Activated CD8-positive, alpha-beta memory T cell treated with anti-CD3 and anti-CD28 coated beads, Interleukin-2, amount 10 ng/mL, durations not matched to agents 7 days and 5 days (primary cell): ENCODE measurements at regions not wholly inside any gene's neighbourhood (a gene's known extent, or its start where the extent isn't known, plus 50 kb on each side); places are given as distances from the start of the nearest gene placed in this dataset.

ENCODE experiments used
- ATAC-seq: fragments of 150-1000 bp; cut with Tn5 transposase; one replicate; pipeline ENCODE4 v1.10.0; 2021; ENCODE audit warnings: moderate library complexity
- CTCF ChIA-PET: fragments of 350-600 bp; sonication (Branson Sonifier 250); formaldehyde crosslinking; loops from one replicate; lab custom pipeline; 2021; ENCODE audit warnings: antibody characterized with exemption; lab: Charles Lee
- DNase-seq: peaks from one replicate; pipeline ENCODE4 v3.0.0-alpha.2; 2020
- H3K27ac Mint-ChIP-seq: one replicate; pipeline ENCODE4 v1.8.0; 2021; ENCODE audit warnings: mild to moderate bottlenecking, mixed read lengths
- H3K27me3 Mint-ChIP-seq: one replicate; pipeline ENCODE4 v1.8.0; 2021; ENCODE audit warnings: mixed read lengths
- H3K36me3 Mint-ChIP-seq: one replicate; pipeline ENCODE4 v1.8.0; 2021; ENCODE audit warnings: mild to moderate bottlenecking, mixed read lengths
- H3K4me1 Mint-ChIP-seq: one replicate; pipeline ENCODE4 v1.8.0; 2021; ENCODE audit warnings: mixed read lengths
- H3K4me3 Mint-ChIP-seq: one replicate; pipeline ENCODE4 v1.8.0; 2021; ENCODE audit warnings: mild to moderate bottlenecking, moderate library complexity, mixed read lengths
- H3K9me3 Mint-ChIP-seq: one replicate; pipeline ENCODE4 v1.8.0; 2022; ENCODE audit warnings: low read depth, mixed read lengths

GRCh38 chr3:41050144-41050543 lies 149.2 kb upstream of the CTNNB1 start:
- Mint-ChIP-seq H3K36me3 (no peaks in the 10 kb centered on the region), H3K27me3 (peaks cover 36% of the 10 kb centered on the region), H3K4me3 (no peak overlapping the region), H3K27ac (no peak overlapping the region), H3K4me1 (peaks cover 2% of the 10 kb centered on the region), H3K9me3 (peaks cover 7% of the 10 kb centered on the region)
- no peak for DNase-seq
- no peak for ATAC-seq
- CTCF ChIA-PET, result no interaction called here

DNA sequence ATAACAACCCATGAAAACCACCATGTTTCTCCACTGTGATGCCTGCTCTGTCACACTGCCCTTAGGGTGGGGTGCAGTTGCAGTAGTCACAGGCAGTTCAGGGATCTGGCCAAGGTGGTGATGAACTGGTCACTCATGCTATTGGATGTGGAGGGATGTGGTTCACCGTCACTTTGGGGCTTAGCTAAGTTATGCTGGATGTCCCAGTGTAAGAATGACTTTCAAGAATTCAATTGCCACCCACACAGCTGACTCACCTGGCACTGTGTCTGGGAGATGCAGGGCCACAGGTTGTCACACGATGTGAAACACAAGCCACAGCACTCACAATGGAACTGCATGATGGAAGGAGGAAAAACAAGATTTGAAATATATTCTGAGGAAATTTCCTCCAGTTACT lies 146.1 kb upstream of the CTNNB1 start:
- no peak overlapping the region for H3K4me3 Mint-ChIP-seq
- peak; percentile 42 for DNase-seq
- no peak for ATAC-seq
- H3K27me3 Mint-ChIP-seq, result peaks cover 16% of the 10 kb centered on the region
- H3K27ac Mint-ChIP-seq, result no peak overlapping the region
- H3K36me3 Mint-ChIP-seq, result no peaks in the 10 kb centered on the region
- peaks cover 7% of the 10 kb centered on the region for H3K9me3 Mint-ChIP-seq
- CTCF ChIA-PET, result no interaction called here
- H3K4me1 Mint-ChIP-seq, result peaks cover 2% of the 10 kb centered on the region

- no peak overlapping the region for H3K4me3 Mint-ChIP-seq
- H3K9me3 Mint-ChIP-seq, result no peaks in the 10 kb centered on the region
- CTCF ChIA-PET, result no interaction called here
- no peak overlapping the region for H3K27ac Mint-ChIP-seq
- no peaks in the 10 kb centered on the region for H3K4me1 Mint-ChIP-seq
- no peaks in the 10 kb centered on the region for H3K36me3 Mint-ChIP-seq
- ATAC-seq (no peak), DNase-seq (no peak)
- H3K27me3 Mint-ChIP-seq, result peaks cover 11% of the 10 kb centered on the region
These were observed 139.2 kb upstream of the CTNNB1 start for GRCh38 chr3:41060106-41060505.

GRCh38 chr3:41064070-41064469 lies 135.2 kb upstream of the CTNNB1 start:
- Mint-ChIP-seq H3K27me3 (peaks cover 15% of the 10 kb centered on the region), H3K27ac (no peak overlapping the region), H3K9me3 (no peaks in the 10 kb centered on the region), H3K36me3 (no peaks in the 10 kb centered on the region), H3K4me3 (no peak overlapping the region), H3K4me1 (no peaks in the 10 kb centered on the region)
- CTCF ChIA-PET, result no interaction called here
- DNase-seq (no peak), ATAC-seq (no peak)

- H3K4me3 Mint-ChIP-seq, result no peak overlapping the region
- CTCF ChIA-PET, result no interaction called here
- no peak overlapping the region for H3K27ac Mint-ChIP-seq
- no peaks in the 10 kb centered on the region for H3K36me3 Mint-ChIP-seq
- peaks cover 15% of the 10 kb centered on the region for H3K27me3 Mint-ChIP-seq
- ATAC-seq, result no peak
- H3K4me1 Mint-ChIP-seq, result no peaks in the 10 kb centered on the region
- no peak for DNase-seq
- H3K9me3 Mint-ChIP-seq, result no peaks in the 10 kb centered on the region
These were observed 134.8 kb upstream of the CTNNB1 start for GRCh38 chr3:41064526-41064925.

DNA sequence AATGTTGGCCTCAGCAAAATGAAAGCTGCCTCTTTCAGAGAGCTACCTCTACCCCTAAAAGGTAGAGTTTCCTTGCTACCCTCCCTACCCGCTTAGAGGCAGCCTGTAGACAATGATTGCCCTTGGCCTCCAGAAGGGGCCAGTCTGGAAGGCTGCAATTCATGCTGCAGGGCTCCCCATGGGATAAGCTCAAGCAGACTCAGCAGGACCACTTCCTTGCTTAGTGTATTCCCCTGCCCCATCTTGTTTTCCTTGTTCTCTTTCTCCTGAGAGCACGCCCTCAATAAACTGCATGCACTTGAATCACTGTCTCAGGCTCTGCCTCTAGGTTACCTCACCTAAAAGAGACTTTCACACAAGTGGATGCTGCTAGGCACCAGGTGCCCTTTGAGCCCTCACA lies 134.0 kb upstream of the CTNNB1 start:
- H3K4me3 Mint-ChIP-seq, result no peak overlapping the region
- CTCF ChIA-PET, result no interaction called here
- ATAC-seq (no peak), DNase-seq (no peak)
- no peaks in the 10 kb centered on the region for H3K36me3 Mint-ChIP-seq
- H3K27ac Mint-ChIP-seq, result no peak overlapping the region
- H3K9me3 Mint-ChIP-seq, result no peaks in the 10 kb centered on the region
- H3K4me1 Mint-ChIP-seq, result no peaks in the 10 kb centered on the region
- H3K27me3 Mint-ChIP-seq, result peaks cover 12% of the 10 kb centered on the region

DNA sequence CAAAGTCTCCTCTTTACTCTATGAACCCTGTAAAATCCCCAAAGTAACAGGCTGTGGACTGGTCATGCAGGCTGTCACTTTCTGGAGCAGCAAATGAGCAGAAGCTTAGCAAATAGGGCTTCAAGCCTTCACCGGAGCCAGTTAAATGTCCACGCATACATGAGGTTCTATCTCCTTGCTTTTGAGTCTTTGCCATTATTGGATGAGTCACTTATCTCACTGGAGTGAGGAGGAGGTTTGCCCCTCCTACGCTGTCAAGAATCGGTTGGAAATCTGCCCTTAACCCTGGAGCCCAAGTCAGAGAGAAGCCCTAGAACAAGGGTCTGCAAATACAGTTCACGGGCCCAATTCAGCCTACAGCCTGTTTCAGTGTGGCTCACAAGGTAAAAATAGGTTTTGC lies 126.1 kb upstream of the CTNNB1 start:
- Mint-ChIP-seq H3K4me3 (no peak overlapping the region), H3K4me1 (no peaks in the 10 kb centered on the region), H3K27ac (no peak overlapping the region), H3K9me3 (no peaks in the 10 kb centered on the region), H3K36me3 (no peaks in the 10 kb centered on the region), H3K27me3 (peaks cover 9% of the 10 kb centered on the region)
- DNase-seq, result no peak
- no peak for ATAC-seq
- CTCF ChIA-PET, result no interaction called here

GRCh38 chr3:41075975-41076374 lies 123.3 kb upstream of the CTNNB1 start:
- DNase-seq, result no peak
- no peak for ATAC-seq
- Mint-ChIP-seq H3K9me3 (no peaks in the 10 kb centered on the region), H3K4me1 (no peaks in the 10 kb centered on the region), H3K27ac (no peak overlapping the region), H3K36me3 (no peaks in the 10 kb centered on the region), H3K27me3 (peaks cover 2% of the 10 kb centered on the region), H3K4me3 (no peak overlapping the region)
- CTCF ChIA-PET, result no interaction called here

GRCh38 chr3:41076399-41076798 lies 122.9 kb upstream of the CTNNB1 start:
- CTCF ChIA-PET, result no interaction called here
- H3K27me3 Mint-ChIP-seq, result peaks cover under 1% of the 10 kb centered on the region
- H3K36me3 Mint-ChIP-seq, result no peaks in the 10 kb centered on the region
- DNase-seq, result no peak
- no peaks in the 10 kb centered on the region for H3K4me1 Mint-ChIP-seq
- H3K27ac Mint-ChIP-seq, result no peak overlapping the region
- ATAC-seq, result no peak
- no peak overlapping the region for H3K4me3 Mint-ChIP-seq
- H3K9me3 Mint-ChIP-seq, result no peaks in the 10 kb centered on the region

DNA sequence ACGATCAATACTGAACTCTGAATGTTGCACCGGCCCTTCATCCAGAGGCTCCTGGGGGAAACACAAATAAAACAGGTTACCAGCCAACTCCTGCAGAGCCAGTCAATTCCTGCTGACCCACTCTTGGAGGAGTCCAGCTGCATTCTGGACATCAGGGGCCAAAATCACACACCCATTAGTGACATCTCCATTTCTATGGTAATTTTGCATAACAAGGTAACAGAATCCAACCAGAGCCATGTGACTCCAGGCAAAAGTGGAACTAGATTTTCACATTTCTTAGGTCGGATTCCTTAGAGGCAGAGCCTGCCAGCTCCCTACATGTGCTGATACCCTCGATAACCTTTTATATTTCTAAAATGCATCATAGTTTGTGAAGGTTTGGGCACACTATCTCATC lies 119.2 kb upstream of the CTNNB1 start:
- Mint-ChIP-seq H3K4me1 (no peaks in the 10 kb centered on the region), H3K4me3 (no peak overlapping the region), H3K9me3 (no peaks in the 10 kb centered on the region), H3K27ac (no peak overlapping the region), H3K36me3 (no peaks in the 10 kb centered on the region), H3K27me3 (peaks cover 6% of the 10 kb centered on the region)
- ATAC-seq, result no peak
- no peak for DNase-seq
- CTCF ChIA-PET, result no interaction called here

GRCh38 chr3:41088882-41089281 lies 110.4 kb upstream of the CTNNB1 start:
- Mint-ChIP-seq H3K4me1 (no peaks in the 10 kb centered on the region), H3K9me3 (no peaks in the 10 kb centered on the region), H3K36me3 (no peaks in the 10 kb centered on the region), H3K4me3 (no peak overlapping the region), H3K27me3 (peaks cover under 1% of the 10 kb centered on the region), H3K27ac (no peak overlapping the region)
- DNase-seq (no peak), ATAC-seq (no peak)
- CTCF ChIA-PET, result no interaction called here

GRCh38 chr3:41089566-41089965 lies 109.7 kb upstream of the CTNNB1 start:
- no peak overlapping the region for H3K4me3 Mint-ChIP-seq
- no peaks in the 10 kb centered on the region for H3K36me3 Mint-ChIP-seq
- ATAC-seq, result no peak
- H3K9me3 Mint-ChIP-seq, result no peaks in the 10 kb centered on the region
- CTCF ChIA-PET, result no interaction called here
- H3K27ac Mint-ChIP-seq, result no peak overlapping the region
- H3K4me1 Mint-ChIP-seq, result no peaks in the 10 kb centered on the region
- no peaks in the 10 kb centered on the region for H3K27me3 Mint-ChIP-seq
- DNase-seq, result no peak

DNA sequence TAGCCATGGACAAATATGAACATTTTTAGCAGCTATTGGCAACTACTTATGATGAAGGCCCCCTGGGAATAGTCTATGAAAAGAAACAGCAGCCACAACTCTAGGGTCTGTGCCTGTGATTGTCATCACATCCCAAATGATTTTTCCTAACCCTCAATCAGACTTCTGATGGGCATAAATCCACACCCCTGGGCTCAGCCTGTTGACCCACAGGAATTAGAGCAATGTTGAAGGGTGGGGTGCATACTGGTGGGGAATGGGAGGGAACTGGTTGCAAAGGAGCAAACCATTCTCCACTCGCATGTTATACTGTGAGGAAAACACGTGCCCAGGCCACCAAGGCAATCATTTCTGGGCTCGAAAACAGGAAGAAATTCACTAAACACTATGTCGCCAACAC lies 106.5 kb upstream of the CTNNB1 start:
- Mint-ChIP-seq H3K27me3 (no peaks in the 10 kb centered on the region), H3K9me3 (no peaks in the 10 kb centered on the region), H3K36me3 (no peaks in the 10 kb centered on the region), H3K4me3 (no peak overlapping the region), H3K4me1 (no peaks in the 10 kb centered on the region), H3K27ac (no peak overlapping the region)
- no peak for DNase-seq
- no peak for ATAC-seq
- CTCF ChIA-PET, result no interaction called here

GRCh38 chr3:41093476-41093875 lies 105.8 kb upstream of the CTNNB1 start:
- no peak overlapping the region for H3K4me3 Mint-ChIP-seq
- CTCF ChIA-PET, result no interaction called here
- H3K36me3 Mint-ChIP-seq, result no peaks in the 10 kb centered on the region
- no peaks in the 10 kb centered on the region for H3K27me3 Mint-ChIP-seq
- DNase-seq, result no peak
- no peak for ATAC-seq
- H3K27ac Mint-ChIP-seq, result no peak overlapping the region
- H3K9me3 Mint-ChIP-seq, result no peaks in the 10 kb centered on the region
- H3K4me1 Mint-ChIP-seq, result no peaks in the 10 kb centered on the region

DNA sequence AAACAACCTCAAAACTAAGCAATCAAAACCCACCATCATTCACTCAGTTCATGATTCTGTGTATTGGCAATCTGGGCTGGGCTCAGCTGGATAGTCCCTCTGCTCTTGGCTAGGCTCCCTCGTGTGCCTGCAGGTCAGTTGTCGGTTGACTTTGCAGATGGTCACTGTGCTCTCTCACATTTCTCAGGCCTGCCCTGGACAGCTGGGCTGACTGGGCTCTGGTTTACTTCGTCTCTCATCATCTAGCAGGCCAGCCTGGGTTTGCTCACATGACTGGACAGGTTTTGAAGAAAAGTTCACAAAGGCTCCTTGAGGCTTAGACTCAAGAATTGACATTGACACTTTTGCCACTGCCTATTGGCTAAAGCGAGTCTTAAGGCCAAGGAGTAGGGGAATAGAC lies 105.0 kb upstream of the CTNNB1 start:
- DNase-seq (no peak), ATAC-seq (no peak)
- Mint-ChIP-seq H3K4me1 (no peaks in the 10 kb centered on the region), H3K9me3 (no peaks in the 10 kb centered on the region), H3K27ac (no peak overlapping the region), H3K4me3 (no peak overlapping the region), H3K36me3 (no peaks in the 10 kb centered on the region), H3K27me3 (no peaks in the 10 kb centered on the region)
- CTCF ChIA-PET, result no interaction called here
